G401.6 (cell line): ENCODE measurements at regions not wholly inside any gene's neighbourhood (a gene's known extent, or its start where the extent isn't known, plus 50 kb on each side); places are given as distances from the start of the nearest gene placed in this dataset.
"Not testable (repeated sequence)": the region's sequence is repeated elsewhere in the genome, so short reads cannot be mapped to it uniquely, and the experiment has no call there.

Source experiments
- FAIRE-seq: peaks from 2 replicates; lab custom pipeline; 2012; peaks lifted over from hg19 to GRCh38; lab: Jason Lieb, UNC

DNA sequence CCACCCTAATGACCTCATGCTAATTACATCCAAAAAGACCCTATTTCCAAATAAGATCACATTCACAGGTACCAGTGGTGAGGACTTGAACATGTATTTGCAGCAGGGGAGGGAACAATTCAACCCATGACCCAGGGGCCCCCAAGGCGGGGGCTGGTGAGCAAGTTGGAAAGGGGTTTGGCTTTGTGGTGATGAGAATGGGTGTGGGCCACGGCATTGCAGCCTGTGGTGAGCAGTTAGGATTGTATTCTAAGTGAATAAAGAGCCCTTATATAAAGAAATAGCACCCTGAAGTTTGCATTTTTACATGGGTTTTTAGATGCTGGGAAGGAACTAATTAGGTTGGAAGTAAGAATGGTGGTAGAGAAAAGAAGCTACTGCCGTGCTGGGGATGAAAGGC lies 694.2 kb downstream of the EFNB2 start:
- FAIRE-seq: no peak

DNA sequence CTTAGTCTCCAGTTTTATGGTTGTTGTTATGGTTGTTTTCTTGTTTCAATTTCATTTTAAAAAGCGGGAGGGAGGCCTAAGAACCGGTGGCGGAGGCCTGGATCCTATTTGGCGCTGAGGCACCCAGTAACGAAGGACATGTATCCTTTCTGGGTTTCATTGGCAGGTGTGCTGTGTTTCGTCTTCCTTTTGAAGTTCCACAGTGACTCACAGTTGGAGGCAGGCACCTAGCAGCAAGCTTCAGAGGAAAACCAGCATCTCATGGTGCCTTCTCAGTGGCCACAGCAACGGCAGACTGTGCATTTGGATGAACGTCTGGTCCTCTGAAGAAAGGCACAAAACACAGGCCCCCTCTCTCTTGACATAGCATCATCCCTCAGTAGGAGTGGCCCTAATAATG lies 697.2 kb downstream of the EFNB2 start:
- FAIRE-seq: no peak

DNA sequence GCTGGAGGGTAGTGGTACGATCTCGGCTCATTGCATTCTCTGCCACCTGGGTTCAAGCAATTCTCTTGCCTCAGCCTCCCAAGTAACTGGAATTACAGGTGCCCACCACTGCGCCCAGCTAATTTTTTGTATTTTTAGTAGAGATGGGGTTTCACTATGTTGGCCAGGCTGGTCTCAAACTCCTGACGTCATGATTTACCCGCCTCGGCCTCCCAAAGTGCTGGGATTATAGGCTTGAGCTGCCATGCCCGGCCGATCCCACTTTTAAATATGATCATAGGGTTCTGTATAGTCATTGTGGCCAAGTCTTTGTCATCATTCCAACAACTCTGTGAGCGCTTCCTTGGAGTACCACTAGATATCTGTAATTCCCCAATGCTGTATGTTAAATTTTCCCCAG lies 698.2 kb downstream of the EFNB2 start:
- FAIRE-seq: not testable (repeated sequence)

DNA sequence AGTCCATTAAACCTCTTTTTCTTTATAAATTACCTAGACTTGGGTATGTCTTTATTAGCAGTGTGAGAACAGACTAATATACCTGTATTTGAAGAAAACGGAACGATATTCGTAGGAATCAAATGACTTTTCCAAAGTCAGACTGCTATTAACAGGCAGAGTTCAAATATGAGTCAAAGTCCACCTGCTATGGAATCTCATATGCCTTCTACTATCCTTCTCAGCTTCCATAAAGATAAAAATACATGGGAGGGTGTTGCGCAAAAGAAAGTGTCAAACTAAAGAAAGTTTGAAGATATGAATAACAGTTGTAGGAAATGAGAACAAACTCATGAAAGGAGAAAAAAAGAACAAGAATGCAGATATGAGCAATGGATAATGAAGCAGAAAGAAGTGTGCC lies 704.6 kb downstream of the EFNB2 start:
- no peak for FAIRE-seq

GRCh38 chr13:105827111-105827809 lies 708.2 kb downstream of the EFNB2 start:
- FAIRE-seq: no peak

DNA sequence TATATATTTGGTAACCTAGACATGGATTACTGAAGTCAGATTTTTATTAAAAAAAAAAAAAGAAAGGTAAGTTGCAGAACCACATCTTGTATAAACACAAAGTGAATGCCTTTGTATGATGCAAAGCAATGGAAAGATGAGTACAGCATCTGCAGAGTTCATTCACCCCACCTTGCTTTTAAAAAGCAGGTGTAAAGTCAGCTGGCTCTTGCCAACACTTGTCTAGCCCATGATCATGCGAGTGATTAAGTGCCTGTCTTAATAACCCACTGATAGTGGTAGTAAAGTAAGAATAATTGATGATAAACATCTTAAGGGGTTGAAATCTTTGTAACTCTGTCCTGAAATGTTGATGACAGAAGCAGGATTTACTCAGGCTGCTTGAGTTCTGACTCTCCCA lies 710.4 kb downstream of the EFNB2 start:
- no peak for FAIRE-seq

DNA sequence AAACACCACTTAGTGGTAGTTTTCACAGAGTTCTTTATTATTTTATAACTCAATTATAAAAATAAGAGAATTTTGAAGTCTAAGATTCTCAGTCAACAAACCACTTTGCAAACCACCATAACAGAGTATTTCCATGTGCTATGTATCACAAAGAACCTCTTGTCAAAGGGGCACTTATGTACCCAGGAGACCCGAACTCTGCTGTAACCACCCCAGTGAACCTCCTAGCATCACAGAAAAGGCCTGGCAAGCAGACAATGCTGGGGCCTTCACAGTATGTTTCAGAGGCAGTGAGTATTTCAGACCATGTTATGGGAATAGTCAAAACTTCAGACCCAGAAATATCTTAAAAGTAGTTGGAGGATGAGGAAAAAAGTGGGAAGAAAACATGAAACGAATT lies 714.1 kb downstream of the EFNB2 start:
- no peak for FAIRE-seq

GRCh38 chr13:105820415-105820814 lies 715.0 kb downstream of the EFNB2 start:
- no peak for FAIRE-seq

GRCh38 chr13:105817498-105817897 lies 718.0 kb downstream of the EFNB2 start:
- FAIRE-seq: no peak

DNA sequence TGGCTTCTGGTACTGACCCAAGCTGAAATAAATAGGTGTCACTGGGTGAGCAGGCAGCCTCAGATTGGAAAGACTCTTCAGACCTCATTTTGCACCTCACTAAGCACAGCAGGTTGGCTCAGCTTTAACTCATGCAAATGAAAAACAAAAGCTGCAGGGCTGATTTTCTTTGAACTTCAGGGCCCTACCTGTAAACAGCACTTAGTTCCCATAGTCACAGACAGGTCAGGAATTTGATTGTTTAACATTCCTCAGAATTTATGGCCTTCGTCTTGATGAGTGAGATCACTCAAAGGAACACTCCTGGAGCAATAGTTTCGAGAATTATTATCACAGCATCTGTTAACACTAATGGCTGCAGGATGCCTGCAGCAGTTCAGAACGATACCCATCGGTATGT lies 718.5 kb downstream of the EFNB2 start:
- no peak for FAIRE-seq

DNA sequence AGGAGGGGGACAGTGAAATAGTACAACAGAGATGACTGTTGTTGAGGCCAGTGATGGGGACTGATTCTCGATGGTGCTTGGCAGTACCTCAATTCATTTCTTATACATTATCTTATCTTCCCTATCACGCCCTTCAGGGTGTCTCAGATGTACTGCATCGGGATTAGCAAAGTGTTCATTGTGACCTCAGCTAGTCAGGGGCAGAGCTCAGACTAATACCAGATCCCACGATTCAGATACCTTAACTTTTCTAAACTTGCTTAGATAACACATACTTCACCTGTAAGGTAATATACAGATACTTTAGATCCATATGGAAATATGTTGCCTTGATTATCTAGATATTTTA lies 720.6 kb downstream of the EFNB2 start:
- no peak for FAIRE-seq

DNA sequence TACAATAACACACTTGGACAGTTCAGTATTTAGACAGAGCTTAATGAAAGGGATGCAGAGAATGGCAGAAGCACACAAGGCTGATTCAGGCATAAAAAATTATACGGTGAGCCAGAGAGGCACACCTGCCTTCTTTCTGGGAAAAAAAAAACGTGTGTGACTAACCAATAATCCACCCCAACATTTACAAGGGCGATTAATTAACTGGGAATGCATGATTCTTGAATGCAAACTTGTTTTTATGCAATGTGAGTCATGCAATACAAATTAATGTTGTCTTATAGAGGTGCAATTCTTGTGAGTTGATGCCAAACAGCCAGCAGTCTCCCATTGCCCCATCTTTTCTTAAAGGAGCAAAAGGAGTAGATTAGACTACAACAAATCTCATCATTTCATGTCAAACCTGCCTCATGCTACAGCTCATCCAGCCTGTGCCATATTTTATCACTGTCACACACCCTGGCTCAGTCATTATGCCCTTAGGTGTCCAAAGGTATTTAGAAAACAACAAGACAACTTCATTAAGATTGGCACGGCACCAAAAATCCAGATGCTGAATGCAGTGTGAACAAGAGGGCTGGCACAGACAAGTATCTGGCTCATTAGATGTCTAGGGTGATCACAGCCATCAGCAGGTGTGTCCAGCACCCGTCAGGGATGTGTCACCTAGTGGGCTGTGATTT lies 721.1 kb downstream of the EFNB2 start:
- FAIRE-seq: no peak

DNA sequence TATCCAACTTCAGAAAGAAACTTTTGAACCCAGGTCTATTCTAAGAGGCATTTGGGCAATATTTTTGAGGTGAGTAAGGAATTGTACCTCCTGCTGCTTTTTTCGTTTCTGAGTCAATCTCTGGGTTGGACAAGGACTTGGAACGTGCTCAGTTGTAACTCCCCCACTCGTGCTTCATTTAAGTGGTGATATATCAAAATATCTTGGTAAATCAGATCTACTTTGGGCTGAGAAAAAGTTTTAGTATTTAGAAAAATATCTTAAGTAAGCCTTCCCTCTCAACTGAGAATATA lies 728.9 kb downstream of the EFNB2 start:
- FAIRE-seq: no peak

DNA sequence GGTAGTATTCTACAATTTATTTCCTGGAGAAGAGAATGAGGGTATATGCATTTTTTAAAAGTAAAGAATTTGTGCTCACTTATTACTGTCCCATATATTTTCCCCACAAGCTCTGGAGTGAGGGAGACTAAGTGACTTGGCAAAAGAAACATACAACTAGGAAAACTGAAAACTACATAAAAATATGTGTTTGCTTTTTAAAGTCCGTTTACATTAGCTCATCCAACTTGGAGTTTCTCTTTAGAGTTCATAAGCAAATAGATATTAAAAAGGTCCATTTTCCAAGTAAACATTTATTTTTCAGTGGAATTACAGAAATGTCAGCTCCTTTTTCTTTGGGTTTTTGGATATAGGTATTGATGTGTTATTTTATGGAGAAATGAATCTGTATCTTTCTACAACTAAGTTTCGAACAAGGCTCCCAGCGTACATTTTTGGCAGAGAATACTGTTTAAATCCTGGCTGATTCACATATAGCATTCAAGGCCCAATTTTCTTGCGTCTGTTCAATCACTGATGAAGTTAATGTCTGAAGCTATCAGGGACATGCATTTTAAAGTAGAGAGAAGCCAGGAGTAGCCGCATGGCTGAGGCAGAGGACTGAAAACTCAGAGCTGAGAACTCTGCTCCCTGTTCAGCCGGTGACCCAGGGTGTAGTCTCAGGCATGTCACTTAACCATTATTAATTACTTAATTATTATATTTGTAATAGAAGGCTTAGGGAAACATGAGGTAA lies 729.4 kb downstream of the EFNB2 start:
- no peak for FAIRE-seq

GRCh38 chr13:105804561-105805190 lies 730.8 kb downstream of the EFNB2 start:
- no peak for FAIRE-seq

DNA sequence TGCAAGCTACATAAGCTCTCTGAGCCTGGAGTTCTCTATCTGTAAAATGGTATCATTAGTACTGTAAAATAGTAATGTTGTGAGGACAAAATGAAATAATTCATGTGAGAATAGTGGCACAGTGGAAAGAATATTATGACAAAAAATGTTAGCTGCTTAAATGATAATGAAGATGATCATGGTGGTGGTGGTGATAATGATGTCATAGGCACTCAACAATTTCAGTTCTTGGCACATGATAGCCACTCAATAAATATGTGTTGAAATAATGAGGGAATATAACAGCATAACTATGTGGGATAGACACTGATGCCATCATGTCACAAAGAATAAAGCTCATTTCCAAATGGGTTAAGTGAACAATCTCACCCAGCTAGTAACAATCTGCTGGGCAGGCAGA lies 736.3 kb downstream of the EFNB2 start:
- FAIRE-seq: no peak

DNA sequence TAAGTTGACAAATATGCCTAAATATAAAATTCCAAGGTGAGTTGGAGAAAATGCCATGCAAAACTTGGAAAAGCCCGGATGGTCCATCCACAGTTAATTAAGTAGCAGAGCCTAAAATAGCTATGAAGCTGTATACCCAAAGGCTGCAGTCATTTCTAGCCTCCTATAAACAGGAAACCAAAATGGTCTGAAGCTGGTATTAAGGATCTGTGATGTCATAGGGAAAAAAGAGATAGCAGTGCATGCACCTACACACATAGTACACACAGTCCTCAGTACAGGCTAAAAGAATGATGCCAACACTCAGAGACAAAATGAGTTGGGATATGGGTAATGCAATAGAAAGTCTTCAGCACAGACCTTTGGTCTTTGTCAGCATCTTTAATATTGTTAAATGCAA lies 736.9 kb downstream of the EFNB2 start:
- FAIRE-seq: no peak

GRCh38 chr13:105796081-105796480 lies 739.4 kb downstream of the EFNB2 start:
- no peak for FAIRE-seq

DNA sequence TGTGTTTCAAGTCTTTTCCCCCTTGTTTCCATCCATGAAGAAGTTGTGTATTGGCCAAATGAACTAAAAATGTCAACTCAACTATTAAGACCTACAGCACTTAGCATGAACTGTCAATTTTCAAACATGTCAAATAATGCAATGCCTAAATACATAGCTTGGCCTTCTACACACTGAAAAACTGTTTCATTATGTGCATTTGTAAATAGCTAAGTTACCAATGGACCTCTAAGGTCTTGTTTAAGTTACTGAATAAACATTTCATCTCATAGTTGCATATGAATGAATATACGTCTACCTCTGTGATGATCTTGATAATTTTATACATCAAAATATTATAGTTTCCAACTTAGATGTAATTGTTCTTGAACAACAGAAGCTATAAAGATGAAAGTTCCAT lies 744.5 kb downstream of the EFNB2 start:
- FAIRE-seq: no peak

DNA sequence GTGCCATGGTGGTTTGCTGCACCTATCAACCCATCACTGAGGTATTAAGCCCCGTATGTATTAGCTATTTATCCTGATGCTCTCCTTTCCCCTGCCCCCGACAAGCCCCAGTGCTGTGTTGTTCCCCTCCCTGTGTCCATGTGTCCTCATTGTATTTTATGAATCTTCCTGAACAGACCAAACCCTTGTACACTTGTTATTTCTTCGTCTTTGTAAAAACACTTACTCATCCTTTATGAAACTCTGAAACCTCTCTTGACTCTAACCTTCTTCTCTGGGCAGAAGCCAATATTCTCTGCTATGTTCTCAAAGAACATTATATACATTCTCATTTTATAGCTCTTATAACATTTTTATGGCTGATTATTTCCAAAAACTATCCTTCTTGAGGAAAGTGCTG lies 746.9 kb downstream of the EFNB2 start:
- no peak for FAIRE-seq

DNA sequence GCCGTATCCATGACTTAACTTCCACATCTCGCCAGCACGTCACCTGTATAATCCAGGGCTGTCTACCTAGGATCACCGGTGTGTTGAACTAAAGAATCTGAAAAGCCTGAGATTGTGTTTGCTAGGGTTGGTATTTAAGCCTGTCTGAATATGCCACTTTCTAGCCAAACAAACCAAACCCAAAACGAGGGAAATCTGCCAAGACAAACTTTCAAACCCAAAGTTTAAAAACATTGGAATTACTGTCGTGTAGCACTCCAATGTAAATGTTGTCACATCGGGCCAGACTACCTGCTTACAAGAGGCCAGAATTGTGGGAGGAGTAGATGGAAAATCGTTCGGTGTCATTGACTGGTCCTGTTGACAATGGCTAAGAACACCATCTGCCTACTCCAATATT lies 747.8 kb downstream of the EFNB2 start:
- FAIRE-seq: no peak

GRCh38 chr13:105785436-105785835 lies 750.0 kb downstream of the EFNB2 start:
- no peak for FAIRE-seq

- FAIRE-seq: no peak
Observed at GRCh38 chr13:105783261-105783660, 752.2 kb downstream of the EFNB2 start.
